ENCODE measurements at regions not wholly inside any gene's neighbourhood (a gene's known extent, or its start where the extent isn't known, plus 50 kb on each side); places are given as distances from the start of the nearest gene placed in this dataset.
A peak's percentile ranks its signal among the peaks of the same experiment; 100 is the strongest.

GRCh38 chr6:90940812-90941481 lies 354.1 kb upstream of the MAP3K7 start:
- H3K9ac ChIP-seq (ENCODE audit: control insufficient read depth, extremely low read depth, insufficient read depth, low read length), result no peak overlapping the region
- DNase-seq (ENCODE audit: low read depth, low spot score), result peak; percentile 17
- H3K4me3 ChIP-seq (ENCODE audit: control insufficient read depth in 2 of 3, extremely low read depth in 1 of 3, insufficient read depth in 2 of 3, low read depth in 1 of 3, low read length in 3 of 3), result no peak overlapping the region
- H3K4me1 ChIP-seq (ENCODE audit: control insufficient read depth, extremely low read depth, insufficient read depth, low read length), result peaks cover 4% of the 10 kb centered on the region
- H3K27ac ChIP-seq (ENCODE audit: control insufficient read depth, insufficient read depth, low read length), result no peak overlapping the region
- H4K20me1 ChIP-seq (ENCODE audit: control insufficient read depth, extremely low read depth, insufficient read depth, low read length), result no peaks in the 10 kb centered on the region
- no peaks in the 10 kb centered on the region for H3K79me2 ChIP-seq (ENCODE audit: control insufficient read depth, insufficient read depth, low read length)
- no peaks in the 10 kb centered on the region for H3K36me3 ChIP-seq (ENCODE audit: control insufficient read depth in 2 of 2, extremely low read depth in 1 of 2, insufficient read depth in 2 of 2, low read length in 2 of 2)
- FAIRE-seq, result peak; percentile 84
- dilution Hi-C loops (cut with MboI; ENCODE audit: extremely low pct_ligation_motif_present, low sequenced_read_pairs), result no loop called here
- TF ChIP-seq, protein P1, sequence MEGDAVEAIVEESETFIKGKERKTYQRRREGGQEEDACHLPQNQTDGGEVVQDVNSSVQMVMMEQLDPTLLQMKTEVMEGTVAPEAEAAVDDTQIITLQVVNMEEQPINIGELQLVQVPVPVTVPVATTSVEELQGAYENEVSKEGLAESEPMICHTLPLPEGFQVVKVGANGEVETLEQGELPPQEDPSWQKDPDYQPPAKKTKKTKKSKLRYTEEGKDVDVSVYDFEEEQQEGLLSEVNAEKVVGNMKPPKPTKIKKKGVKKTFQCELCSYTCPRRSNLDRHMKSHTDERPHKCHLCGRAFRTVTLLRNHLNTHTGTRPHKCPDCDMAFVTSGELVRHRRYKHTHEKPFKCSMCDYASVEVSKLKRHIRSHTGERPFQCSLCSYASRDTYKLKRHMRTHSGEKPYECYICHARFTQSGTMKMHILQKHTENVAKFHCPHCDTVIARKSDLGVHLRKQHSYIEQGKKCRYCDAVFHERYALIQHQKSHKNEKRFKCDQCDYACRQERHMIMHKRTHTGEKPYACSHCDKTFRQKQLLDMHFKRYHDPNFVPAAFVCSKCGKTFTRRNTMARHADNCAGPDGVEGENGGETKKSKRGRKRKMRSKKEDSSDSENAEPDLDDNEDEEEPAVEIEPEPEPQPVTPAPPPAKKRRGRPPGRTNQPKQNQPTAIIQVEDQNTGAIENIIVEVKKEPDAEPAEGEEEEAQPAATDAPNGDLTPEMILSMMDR (optimal IDR thresholded peaks at IDR 0.05 in 1 of 3, IDR thresholded peaks at IDR 0.05 in 1 of 3, conservative IDR thresholded peaks at IDR 0.05 in 1 of 3; ENCODE audit: extremely low read depth in 1 of 3, insufficient read depth in 2 of 3, low read length in 3 of 3), result peak in 2 of 3 experiments; percentile 33 to 46
- TF ChIP-seq EZH2 (IDR thresholded peaks at IDR 0.05; ENCODE audit: low read length), result no peak
- peak overlapping the region; percentile 30 for H2AFZ ChIP-seq (ENCODE audit: control insufficient read depth, low read length)
- no peaks in the 10 kb centered on the region for H3K27me3 ChIP-seq (ENCODE audit: control insufficient read depth, extremely low read depth, insufficient read depth, low read length)
- no peaks in the 10 kb centered on the region for H3K9me1 ChIP-seq (ENCODE audit: control insufficient read depth, extremely low read depth, insufficient read depth, low read length)
- H3K9me3 ChIP-seq (ENCODE audit: control insufficient read depth, low read depth, low read length), result no peaks in the 10 kb centered on the region
- no peak overlapping the region for H3K4me2 ChIP-seq (ENCODE audit: control insufficient read depth, extremely low read depth, insufficient read depth, low read depth, low read length)

GRCh38 chr6:90939906-90940305 lies 353.0 kb upstream of the MAP3K7 start:
- no peak overlapping the region for H3K4me2 ChIP-seq (ENCODE audit: control insufficient read depth, extremely low read depth, insufficient read depth, low read depth, low read length)
- no peaks in the 10 kb centered on the region for H4K20me1 ChIP-seq (ENCODE audit: control insufficient read depth, extremely low read depth, insufficient read depth, low read length)
- H3K9me1 ChIP-seq (ENCODE audit: control insufficient read depth, extremely low read depth, insufficient read depth, low read length), result no peaks in the 10 kb centered on the region
- DNase-seq (ENCODE audit: low read depth, low spot score) (no peak), FAIRE-seq (no peak)
- peaks cover 4% of the 10 kb centered on the region for H3K4me1 ChIP-seq (ENCODE audit: control insufficient read depth, extremely low read depth, insufficient read depth, low read length)
- no peak overlapping the region for H3K9ac ChIP-seq (ENCODE audit: control insufficient read depth, extremely low read depth, insufficient read depth, low read length)
- TF ChIP-seq, protein P1 (optimal IDR thresholded peaks at IDR 0.05 in 1 of 3, IDR thresholded peaks at IDR 0.05 in 1 of 3, conservative IDR thresholded peaks at IDR 0.05 in 1 of 3; ENCODE audit: extremely low read depth in 1 of 3, insufficient read depth in 2 of 3, low read length in 3 of 3), result no peak
- TF ChIP-seq EZH2 (IDR thresholded peaks at IDR 0.05; ENCODE audit: low read length), result no peak
- no peak overlapping the region for H3K4me3 ChIP-seq (ENCODE audit: control insufficient read depth in 2 of 3, extremely low read depth in 1 of 3, insufficient read depth in 2 of 3, low read depth in 1 of 3, low read length in 3 of 3)
- H3K27me3 ChIP-seq (ENCODE audit: control insufficient read depth, extremely low read depth, insufficient read depth, low read length), result no peaks in the 10 kb centered on the region
- no peaks in the 10 kb centered on the region for H3K36me3 ChIP-seq (ENCODE audit: control insufficient read depth in 2 of 2, extremely low read depth in 1 of 2, insufficient read depth in 2 of 2, low read length in 2 of 2)
- no peak overlapping the region for H2AFZ ChIP-seq (ENCODE audit: control insufficient read depth, low read length)
- H3K79me2 ChIP-seq (ENCODE audit: control insufficient read depth, insufficient read depth, low read length), result no peaks in the 10 kb centered on the region
- H3K9me3 ChIP-seq (ENCODE audit: control insufficient read depth, low read depth, low read length), result no peaks in the 10 kb centered on the region
- H3K27ac ChIP-seq (ENCODE audit: control insufficient read depth, insufficient read depth, low read length), result no peak overlapping the region
- dilution Hi-C loops (cut with MboI; ENCODE audit: extremely low pct_ligation_motif_present, low sequenced_read_pairs), result no loop called here

Data from keratinocyte (primary cell).